Loucy (cell line): ENCODE measurements at regions not wholly inside any gene's neighbourhood (a gene's known extent, or its start where the extent isn't known, plus 50 kb on each side); places are given as distances from the start of the nearest gene placed in this dataset.
"Not testable (repeated sequence)": the region's sequence is repeated elsewhere in the genome, so short reads cannot be mapped to it uniquely, and the experiment has no call there.

ENCODE experiments used
- EZH2phosphoT487 ChIP-seq: fragments of 200-600 bp; IDR thresholded peaks from 2 replicates; pipeline ENCODE4 v1.6.1; 2018; ENCODE audit warnings: antibody characterized with exemption, mild to moderate bottlenecking, moderate library complexity, borderline replicate concordance
- TF ChIP-seq, protein P1 (sequence below): fragments of 200-600 bp; sonication (generic); conservative IDR thresholded peaks from 2 replicates; pipeline ENCODE4 v1.5.1; 2014; ENCODE audit warnings: mild to moderate bottlenecking, antibody characterized with exemption, low read length

DNA sequence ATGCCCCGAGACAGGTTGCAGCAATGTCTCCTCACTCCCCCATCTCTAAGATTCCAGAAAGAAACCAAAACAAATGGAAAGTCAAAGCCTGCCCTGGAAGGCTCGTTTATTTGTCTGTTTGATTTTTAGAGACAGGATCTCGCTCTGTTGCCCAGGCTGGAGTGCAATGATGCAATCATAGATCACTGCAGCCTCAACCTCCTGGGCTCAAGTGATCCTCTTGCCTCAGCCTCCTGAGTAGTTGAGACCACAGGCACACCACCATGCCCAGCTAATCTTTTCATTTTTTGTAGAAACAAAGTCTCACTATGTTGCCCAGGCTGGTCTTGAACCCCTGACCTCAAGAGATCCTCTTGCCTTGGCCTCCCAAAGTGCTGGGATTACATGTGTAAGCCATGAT is 78.8 kb upstream of the IFNAR2 start:
- TF ChIP-seq, protein P1, sequence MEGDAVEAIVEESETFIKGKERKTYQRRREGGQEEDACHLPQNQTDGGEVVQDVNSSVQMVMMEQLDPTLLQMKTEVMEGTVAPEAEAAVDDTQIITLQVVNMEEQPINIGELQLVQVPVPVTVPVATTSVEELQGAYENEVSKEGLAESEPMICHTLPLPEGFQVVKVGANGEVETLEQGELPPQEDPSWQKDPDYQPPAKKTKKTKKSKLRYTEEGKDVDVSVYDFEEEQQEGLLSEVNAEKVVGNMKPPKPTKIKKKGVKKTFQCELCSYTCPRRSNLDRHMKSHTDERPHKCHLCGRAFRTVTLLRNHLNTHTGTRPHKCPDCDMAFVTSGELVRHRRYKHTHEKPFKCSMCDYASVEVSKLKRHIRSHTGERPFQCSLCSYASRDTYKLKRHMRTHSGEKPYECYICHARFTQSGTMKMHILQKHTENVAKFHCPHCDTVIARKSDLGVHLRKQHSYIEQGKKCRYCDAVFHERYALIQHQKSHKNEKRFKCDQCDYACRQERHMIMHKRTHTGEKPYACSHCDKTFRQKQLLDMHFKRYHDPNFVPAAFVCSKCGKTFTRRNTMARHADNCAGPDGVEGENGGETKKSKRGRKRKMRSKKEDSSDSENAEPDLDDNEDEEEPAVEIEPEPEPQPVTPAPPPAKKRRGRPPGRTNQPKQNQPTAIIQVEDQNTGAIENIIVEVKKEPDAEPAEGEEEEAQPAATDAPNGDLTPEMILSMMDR, result not testable (repeated sequence)
- TF ChIP-seq EZH2phosphoT487, result not testable (repeated sequence)
